H1 (cell line): ENCODE measurements at regions not wholly inside any gene's neighbourhood (a gene's known extent, or its start where the extent isn't known, plus 50 kb on each side); places are given as distances from the start of the nearest gene placed in this dataset.

Experiments
- CTCF ChIA-PET: fragments of 300-600 bp; sonication (Branson Sonifier 250); formaldehyde crosslinking; loops from one replicate; lab custom pipeline; 2021; ENCODE audit not compliant: partially characterized antibody; lab: Charles Lee
- POLR2A ChIA-PET: fragments of 300-600 bp; sonication (Branson Sonifier 250); formaldehyde crosslinking; loops from one replicate; lab custom pipeline; 2021; ENCODE audit warnings: inconsistent platforms; ENCODE audit not compliant: partially characterized antibody; lab: Charles Lee
- DNase-seq, 2 experiments: peaks; one replicate each; pipeline versions ENCODE4 v3.0.0 to v3.0.0-alpha.2; 2010 to 2022; ENCODE audit warnings: low spot score in 2 of 2, low read depth in 1 of 2, mixed read lengths in 1 of 2
- FAIRE-seq: peaks from 2 replicates; lab custom pipeline; 2011; peaks lifted over from hg19 to GRCh38; lab: Jason Lieb, UNC
- H2AFZ ChIP-seq: 2 replicates; pipeline ENCODE4 v1.8.1; 2012; ENCODE audit warnings: low read length, inconsistent platforms
- H2AK5ac ChIP-seq: 2 replicates; pipeline ENCODE4 v1.6.1; 2013; ENCODE audit warnings: low read depth, low read length
- H2BK120ac ChIP-seq: replicated peaks from 2 replicates; pipeline ENCODE3; 2013; ENCODE audit warnings: low read depth, low read length, inconsistent platforms
- H2BK12ac ChIP-seq: 2 replicates; pipeline ENCODE4 v1.6.1; 2013; ENCODE audit warnings: low read depth, low read length
- H2BK15ac ChIP-seq: 2 replicates; pipeline ENCODE4 v1.6.1; 2013; ENCODE audit warnings: low read length
- H2BK20ac ChIP-seq: 2 replicates; pipeline ENCODE4 v1.6.1; 2013; ENCODE audit warnings: low read length
- H2BK5ac ChIP-seq: 2 replicates; pipeline ENCODE4 v1.6.1; 2013; ENCODE audit warnings: low read depth, low read length
- H3K14ac ChIP-seq: 2 replicates; pipeline ENCODE4 v1.6.1; 2013; ENCODE audit warnings: inconsistent platforms; ENCODE audit not compliant: insufficient read length
- H3K18ac ChIP-seq: 2 replicates; pipeline ENCODE4 v1.6.1; 2013; ENCODE audit warnings: low read length; ENCODE audit errors: extremely low read depth
- H3K23ac ChIP-seq: 2 replicates; pipeline ENCODE4 v1.6.1; 2013; ENCODE audit warnings: inconsistent platforms; ENCODE audit not compliant: insufficient read length
- H3K23me2 ChIP-seq: 2 replicates; pipeline ENCODE4 v1.6.1; 2013; ENCODE audit warnings: low read depth, low read length
- H3K27ac ChIP-seq: 2 replicates; pipeline ENCODE4 v1.6.1; 2011; ENCODE audit warnings: low read depth, low read length, inconsistent platforms
- H3K27me3 ChIP-seq, 4 experiments: replicated peaks in 1 of 4; 1 replicate in 1 of 4; 2 replicates in 3 of 4; pipeline versions ENCODE4 v1.6.1 to v1.8.1; 2011 to 2013; ENCODE audit warnings: low read length in 3 of 4, mild to moderate bottlenecking in 3 of 4, inconsistent platforms in 2 of 4, mixed read lengths in 2 of 4, moderate library complexity in 1 of 4; ENCODE audit not compliant: control insufficient read depth in 3 of 4, insufficient read depth in 3 of 4; ENCODE audit errors: extremely low read depth in 1 of 4
- H3K36me3 ChIP-seq, 4 experiments: 2 replicates each; pipeline versions ENCODE4 v1.6.1 to v1.8.1; 2011 to 2013; ENCODE audit warnings: mild to moderate bottlenecking in 4 of 4, low read length in 3 of 4, moderate library complexity in 2 of 4, control low read depth in 1 of 4, inconsistent platforms in 1 of 4; ENCODE audit not compliant: insufficient read depth in 4 of 4, control insufficient read depth in 2 of 4
- H3K4ac ChIP-seq: replicated peaks from 2 replicates; pipeline ENCODE3; 2013; ENCODE audit warnings: low read length, low read depth, mixed read lengths, inconsistent platforms; ENCODE audit not compliant: insufficient read length
- H3K4me1 ChIP-seq, 4 experiments: replicated peaks in 1 of 4; 1 replicate in 1 of 4; 2 replicates in 3 of 4; pipeline versions ENCODE4 v1.6.1 to v1.8.1; 2011 to 2013; ENCODE audit warnings: low read length in 3 of 4, inconsistent platforms in 2 of 4, mixed read lengths in 1 of 4; ENCODE audit not compliant: insufficient read depth in 4 of 4, control insufficient read depth in 3 of 4
- H3K4me2 ChIP-seq, 2 experiments: 2 replicates each; pipeline versions ENCODE4 v1.6.1 to v1.8.1; 2011 to 2013; ENCODE audit warnings: low read depth in 2 of 2, low read length in 2 of 2, control low read depth in 1 of 2, inconsistent platforms in 1 of 2, mild to moderate bottlenecking in 1 of 2; ENCODE audit not compliant: insufficient read depth in 1 of 2
- H3K4me3 ChIP-seq, 4 experiments: fragments of 200-600, 300-600 bp in 1 of 4; sonication (generic), shearing (Covaris generic), sonication (Bioruptor Twin) in 1 of 4; 2 replicates each; pipeline versions ENCODE4 v1.5.1 to v1.8.1; 2011 to 2016; ENCODE audit warnings: low read length in 4 of 4, low read depth in 3 of 4, control low read depth in 2 of 4, inconsistent platforms in 2 of 4, mild to moderate bottlenecking in 2 of 4, mixed read lengths in 1 of 4, moderate library complexity in 1 of 4; ENCODE audit not compliant: insufficient read depth in 2 of 4; ENCODE audit errors: extremely low read depth in 1 of 4
- H3K56ac ChIP-seq: replicated peaks from 2 replicates; pipeline ENCODE3; 2013; ENCODE audit warnings: low read depth, mild to moderate bottlenecking, mixed read lengths, low read length, inconsistent platforms; ENCODE audit not compliant: insufficient read length
- H3K79me1 ChIP-seq: 2 replicates; pipeline ENCODE4 v1.6.1; 2013; ENCODE audit warnings: low read depth, low read length, control low read depth
- H3K79me2 ChIP-seq, 2 experiments: 2 replicates each; pipeline versions ENCODE4 v1.6.1 to v1.8.1; 2012 to 2013; ENCODE audit warnings: low read length in 2 of 2, mild to moderate bottlenecking in 2 of 2, inconsistent platforms in 1 of 2; ENCODE audit not compliant: insufficient read depth in 2 of 2, control insufficient read depth in 1 of 2
- H3K9ac ChIP-seq, 4 experiments: replicated peaks in 1 of 4; 1 replicate in 1 of 4; 2 replicates in 3 of 4; pipeline versions ENCODE4 v1.6.1 to v1.8.1; 2011 to 2013; ENCODE audit warnings: low read depth in 3 of 4, low read length in 3 of 4, control low read depth in 2 of 4, mild to moderate bottlenecking in 2 of 4, moderate library complexity in 2 of 4, inconsistent platforms in 1 of 4; ENCODE audit errors: extremely low read depth in 1 of 4
- H3K9me3 ChIP-seq, 2 experiments: 2 replicates each; pipeline versions ENCODE4 v1.6.1 to v1.8.1; 2012 to 2013; ENCODE audit warnings: mild to moderate bottlenecking in 2 of 2, moderate library complexity in 2 of 2, control low read depth in 1 of 2, inconsistent platforms in 1 of 2, low read depth in 1 of 2, low read length in 1 of 2, mixed read lengths in 1 of 2; ENCODE audit not compliant: insufficient read depth in 2 of 2
- H4K20me1 ChIP-seq, 2 experiments: replicated peaks in 1 of 2; 2 replicates each; pipeline versions ENCODE3 to v1.8.1; 2011 to 2013; ENCODE audit warnings: inconsistent platforms in 2 of 2, low read length in 2 of 2, mild to moderate bottlenecking in 1 of 2; ENCODE audit not compliant: insufficient read depth in 2 of 2, control insufficient read depth in 1 of 2
- H4K5ac ChIP-seq: 2 replicates; pipeline ENCODE4 v1.6.1; 2013; ENCODE audit warnings: low read length, low read depth, mixed read lengths, inconsistent platforms; ENCODE audit not compliant: insufficient read length
- H4K8ac ChIP-seq: 2 replicates; pipeline ENCODE4 v1.8.0; 2013; ENCODE audit warnings: mild to moderate bottlenecking, moderate library complexity, low read length, inconsistent platforms; ENCODE audit not compliant: insufficient read depth; ENCODE audit errors: extremely low read depth
- H4K91ac ChIP-seq: replicated peaks from 2 replicates; pipeline ENCODE3; 2013; ENCODE audit warnings: low read length, mixed read lengths, inconsistent platforms; ENCODE audit not compliant: insufficient read length
- BCL11A ChIP-seq, 2 experiments: IDR thresholded peaks; one replicate each; pipeline ENCODE4 v1.6.1; 2011; ENCODE audit warnings: low read depth in 2 of 2, low read length in 2 of 2, mild to moderate bottlenecking in 2 of 2
- CBX8 ChIP-seq: fragments of 300-800, 300-1000 bp; sonication (generic); IDR thresholded peaks from 2 replicates; pipeline ENCODE4 v1.7.1; 2016; ENCODE audit warnings: low read depth, low read length, borderline replicate concordance
- CTBP2 ChIP-seq: IDR thresholded peaks from 2 replicates; pipeline ENCODE4 v1.7.0; 2011; ENCODE audit warnings: borderline replicate concordance, mild to moderate bottlenecking, moderate library complexity, mixed read lengths, low read length; ENCODE audit not compliant: insufficient read depth, insufficient read length
- GTF2F1 ChIP-seq: IDR thresholded peaks from 2 replicates; pipeline ENCODE4 v1.6.1; 2012; ENCODE audit warnings: low read depth, low read length, improper control_type of control experiment, borderline replicate concordance
- PHF8 ChIP-seq: fragments of 200-600 bp; sonication (generic); conservative IDR thresholded peaks from 2 replicates; pipeline ENCODE4 v1.7.1; 2012; ENCODE audit warnings: low read depth, mild to moderate bottlenecking, inconsistent platforms, low read length, moderate library complexity
- POLR2AphosphoS5 ChIP-seq: IDR thresholded peaks from 2 replicates; pipeline ENCODE4 v1.6.1; 2011; ENCODE audit warnings: low read depth, low read length
- RAD21 ChIP-seq, 2 experiments: IDR thresholded peaks in 1 of 2; conservative IDR thresholded peaks in 1 of 2; 2 replicates each; pipeline ENCODE4 v1.6.1; 2011; ENCODE audit warnings: low read depth in 2 of 2, low read length in 2 of 2, improper control_type of control experiment in 1 of 2, inconsistent platforms in 1 of 2, mild to moderate bottlenecking in 1 of 2, moderate library complexity in 1 of 2
- RFX5 ChIP-seq: IDR thresholded peaks from 2 replicates; pipeline ENCODE4 v1.6.1; 2011; ENCODE audit warnings: low read depth, low read length, improper control_type of control experiment, borderline replicate concordance
- RXRA ChIP-seq: IDR thresholded peaks from 2 replicates; pipeline ENCODE4 v1.6.1; 2011; ENCODE audit warnings: low read depth, mild to moderate bottlenecking, low read length, moderate library complexity; ENCODE audit not compliant: insufficient read depth
- SIRT6 ChIP-seq: IDR thresholded peaks from one replicate; pipeline ENCODE4 v1.7.1; 2012; ENCODE audit warnings: low read length, inconsistent platforms
- SP1 ChIP-seq: IDR thresholded peaks from 2 replicates; pipeline ENCODE4 v1.6.1; 2011; ENCODE audit warnings: low read depth, low read length
- SP2 ChIP-seq: IDR thresholded peaks from 2 replicates; pipeline ENCODE4 v1.6.1; 2012; ENCODE audit warnings: mild to moderate bottlenecking, low read length, inconsistent platforms
- WGBS, 2 experiments: shearing (Covaris generic) in 1 of 2; methylation state at CpG; one replicate each; pipeline versions ENCODE4 v1.1.6 to v1.1.7; 2013 to 2015; ENCODE audit warnings: low lambda C conversion rate in 2 of 2, mixed read lengths in 2 of 2, inconsistent platforms in 1 of 2, low coverage in 1 of 2, missing lambda C conversion rate in 1 of 2; ENCODE audit not compliant: insufficient replicate concordance in 2 of 2, insufficient coverage in 1 of 2, insufficient read length in 1 of 2; ENCODE audit errors: extremely low coverage in 1 of 2, missing lambda C conversion rate in 1 of 2; 5-methylcytosine and 5-hydroxymethylcytosine counted together
- TF ChIP-seq, protein P1 (sequence below): IDR thresholded peaks from 2 replicates; pipeline ENCODE4 v1.6.1; 2011; ENCODE audit warnings: low read depth, mild to moderate bottlenecking, low read length; ENCODE audit not compliant: insufficient read depth

- no peaks in the 10 kb centered on the region for H3K79me1 ChIP-seq
- FAIRE-seq (no peak), DNase-seq (no peak)
- ChIA-PET CTCF (interaction anchor here (1.2 to 2.2 kb wide), 2 partner anchors 8 to 11 kb away, joined by 5 to 7 read pairs; no protein-coding TSS in a partner anchor), POLR2A (interaction anchor here (1.7 kb wide), 1 partner anchor 130 kb away, joined by 5 read pairs; the partner anchor contains the start of gene COX7C)
- H3K9ac ChIP-seq: no peak overlapping the region
- no peak overlapping the region for H3K18ac ChIP-seq
- no peak overlapping the region for H2BK20ac ChIP-seq
- no peak overlapping the region for H3K4me3 ChIP-seq
- H3K36me3 ChIP-seq: no peaks in the 10 kb centered on the region
- 78% methylated on average over 3 of the region's 3 CpGs; no CpG with 5 or more reads in 1 of the 2 experiments for WGBS, 2 experiments
- H3K4me1 ChIP-seq: no peaks in the 10 kb centered on the region
- H3K79me2 ChIP-seq: no peaks in the 10 kb centered on the region
- H4K5ac ChIP-seq: no peak overlapping the region
- H2BK12ac ChIP-seq: no peak overlapping the region
- 0 out of 2 replicates have a peak overlapping the region, but pooled peaks have one; percentile 34 for H2AFZ ChIP-seq
- no peaks in the 10 kb centered on the region for H3K9me3 ChIP-seq
- H3K27ac ChIP-seq: no peak overlapping the region
- H2AK5ac ChIP-seq: no peak overlapping the region
- no peak overlapping the region for H3K4ac ChIP-seq
- H2BK120ac ChIP-seq: no peak overlapping the region
- no peak overlapping the region for H3K56ac ChIP-seq
- no peaks in the 10 kb centered on the region for H4K20me1 ChIP-seq
- H4K91ac ChIP-seq: no peak overlapping the region
- no peak overlapping the region for H3K14ac ChIP-seq
- no peaks in the 10 kb centered on the region for H3K27me3 ChIP-seq
- no peak overlapping the region for H2BK5ac ChIP-seq
- no peak overlapping the region for H3K4me2 ChIP-seq
- H4K8ac ChIP-seq: no peak overlapping the region
- H3K23me2 ChIP-seq: no peaks in the 10 kb centered on the region
- H3K23ac ChIP-seq: no peak overlapping the region
- no peak overlapping the region for H2BK15ac ChIP-seq
- no peak for TF ChIP-seq RXRA
- no peak for TF ChIP-seq BCL11A (IDR thresholded peaks at IDR 0.05; ENCODE audit: low read depth in 2 of 2, low read length in 2 of 2)
- no peak for TF ChIP-seq RAD21 (IDR thresholded peaks at IDR 0.05 in 1 of 2, conservative IDR thresholded peaks at IDR 0.05 in 1 of 2; ENCODE audit: low read depth in 2 of 2, low read length in 2 of 2)
- TF ChIP-seq POLR2AphosphoS5: no peak
- TF ChIP-seq PHF8: no peak
- no peak for TF ChIP-seq CBX8
- TF ChIP-seq SP2: no peak
- TF ChIP-seq, protein P1, sequence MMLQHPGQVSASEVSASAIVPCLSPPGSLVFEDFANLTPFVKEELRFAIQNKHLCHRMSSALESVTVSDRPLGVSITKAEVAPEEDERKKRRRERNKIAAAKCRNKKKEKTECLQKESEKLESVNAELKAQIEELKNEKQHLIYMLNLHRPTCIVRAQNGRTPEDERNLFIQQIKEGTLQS: no peak
- no peak for TF ChIP-seq CTBP2
- no peak for TF ChIP-seq SIRT6
- TF ChIP-seq SP1: no peak
- TF ChIP-seq RFX5: no peak
- TF ChIP-seq GTF2F1: no peak
Observed at GRCh38 chr5:86748538-86749105, 130.9 kb downstream of the COX7C start.
